Mesodermal cell (in vitro differentiated cells): ENCODE measurements at regions not wholly inside any gene's neighbourhood (a gene's known extent, or its start where the extent isn't known, plus 50 kb on each side); places are given as distances from the start of the nearest gene placed in this dataset.
"Not testable (repeated sequence)": the region's sequence is repeated elsewhere in the genome, so short reads cannot be mapped to it uniquely, and the experiment has no call there.

Experiments used
- H3K27ac ChIP-seq: 2 replicates; pipeline ENCODE4 v1.7.0; 2013; ENCODE audit warnings: mild to moderate bottlenecking, low read depth, low read length, moderate library complexity; ENCODE audit not compliant: severe bottlenecking
- H3K36me3 ChIP-seq: 2 replicates; pipeline ENCODE4 v1.7.1; 2013; ENCODE audit warnings: mild to moderate bottlenecking, low read length, moderate library complexity; ENCODE audit not compliant: control insufficient read depth, insufficient read depth
- H3K4me1 ChIP-seq: one replicate; pipeline ENCODE4 v1.7.1; 2013; ENCODE audit warnings: mild to moderate bottlenecking, low read length; ENCODE audit not compliant: insufficient read depth, control insufficient read depth, poor library complexity, severe bottlenecking
- H3K4me3 ChIP-seq: 2 replicates; pipeline ENCODE4 v1.7.0; 2013; ENCODE audit warnings: low read length, control low read depth, mild to moderate bottlenecking; ENCODE audit not compliant: insufficient read depth, poor library complexity, severe bottlenecking; ENCODE audit errors: extremely low read depth
- H3K9me3 ChIP-seq: 2 replicates; pipeline ENCODE4 v1.7.1; 2013; ENCODE audit warnings: mild to moderate bottlenecking, low read length, moderate library complexity; ENCODE audit not compliant: control insufficient read depth
- WGBS, 2 experiments: methylation state at CpG; one replicate each; pipeline ENCODE4 v1.1.5; 2013; ENCODE audit warnings: missing lambda C conversion rate in 2 of 2; ENCODE audit not compliant: insufficient coverage in 2 of 2; 5-methylcytosine and 5-hydroxymethylcytosine counted together

GRCh38 chr2:175363699-175364098 is 182.2 kb upstream of the ATP5MC3 start:
- WGBS, 2 experiments = 83% methylated on average over 2 to 4 of the region's 5 CpGs
- no peak overlapping the region for H3K27ac ChIP-seq
- no peaks in the 10 kb centered on the region for H3K9me3 ChIP-seq
- no peaks in the 10 kb centered on the region for H3K4me1 ChIP-seq
- H3K36me3 ChIP-seq = no peaks in the 10 kb centered on the region
- no peak overlapping the region for H3K4me3 ChIP-seq

DNA sequence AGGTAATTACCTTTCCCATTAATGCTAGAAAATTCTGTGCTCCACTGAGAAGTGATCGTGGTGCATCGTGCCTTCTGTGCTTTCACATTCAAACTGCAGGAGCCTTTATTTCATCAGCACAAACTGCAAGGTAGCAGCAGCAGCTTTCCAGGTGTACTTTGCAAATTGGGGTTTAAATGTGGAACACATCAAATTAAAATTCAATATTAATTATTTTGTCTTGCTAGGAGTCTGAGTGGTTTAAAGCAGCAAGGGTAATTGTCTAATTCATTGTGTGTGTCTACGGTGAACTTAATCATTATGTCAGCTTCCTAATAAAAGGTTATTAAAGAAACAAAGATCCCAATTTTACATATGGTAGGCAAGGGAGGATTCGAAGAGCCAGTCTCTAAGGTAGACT is 180.8 kb upstream of the ATP5MC3 start:
- H3K4me3 ChIP-seq = no peak overlapping the region
- no peak overlapping the region for H3K27ac ChIP-seq
- H3K4me1 ChIP-seq = no peaks in the 10 kb centered on the region
- no peaks in the 10 kb centered on the region for H3K9me3 ChIP-seq
- H3K36me3 ChIP-seq = no peaks in the 10 kb centered on the region
- WGBS, 2 experiments = 83 to 92% methylated on average over 2 to 3 of the region's 4 CpGs

- Histone ChIP-seq H3K36me3 (no peaks in the 10 kb centered on the region), H3K4me3 (no peak overlapping the region), H3K9me3 (no peaks in the 10 kb centered on the region), H3K4me1 (no peaks in the 10 kb centered on the region), H3K27ac (no peak overlapping the region)
- no CpG with 5 or more reads among the region's 3 CpGs for WGBS, 2 experiments
These were observed 178.2 kb upstream of the ATP5MC3 start for GRCh38 chr2:175359710-175360109.

DNA sequence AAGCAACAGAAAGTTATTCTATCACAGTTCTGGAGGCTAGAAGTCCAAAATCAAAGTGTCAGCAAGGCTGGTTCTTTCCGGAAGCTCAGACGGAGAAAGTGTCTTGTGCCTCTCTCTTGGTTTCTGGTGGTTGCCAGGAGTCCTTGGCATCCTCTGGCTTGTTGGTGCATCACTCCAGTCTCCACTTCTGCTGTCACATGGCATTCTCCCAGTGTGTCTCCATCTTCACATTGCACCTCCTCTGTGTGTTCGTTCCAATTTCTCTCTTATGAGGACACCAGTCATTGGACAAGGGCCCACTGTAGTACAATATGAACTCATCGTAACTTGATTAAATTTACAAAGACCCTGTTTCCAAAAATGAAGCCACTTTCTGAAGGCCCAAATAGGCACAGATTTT is 175.4 kb upstream of the ATP5MC3 start:
- Histone ChIP-seq H3K27ac (no peak overlapping the region), H3K4me1 (no peaks in the 10 kb centered on the region), H3K4me3 (no peak overlapping the region), H3K9me3 (no peaks in the 10 kb centered on the region), H3K36me3 (no peaks in the 10 kb centered on the region)
- WGBS, 2 experiments = 91 to 93% methylated on average over 4 of the region's 4 CpGs

GRCh38 chr2:175355246-175355645 is 173.7 kb upstream of the ATP5MC3 start:
- Histone ChIP-seq H3K36me3 (no peaks in the 10 kb centered on the region), H3K4me3 (no peak overlapping the region), H3K9me3 (no peaks in the 10 kb centered on the region), H3K4me1 (no peaks in the 10 kb centered on the region), H3K27ac (no peak overlapping the region)
- WGBS, 2 experiments = 88 to 92% methylated on average over 2 to 3 of the region's 3 CpGs

GRCh38 chr2:175353275-175353674 is 171.8 kb upstream of the ATP5MC3 start:
- Histone ChIP-seq H3K4me3 (no peak overlapping the region), H3K36me3 (no peaks in the 10 kb centered on the region), H3K4me1 (no peaks in the 10 kb centered on the region), H3K9me3 (no peaks in the 10 kb centered on the region), H3K27ac (no peak overlapping the region)
- 88 to 90% methylated on average over 6 of the region's 6 CpGs for WGBS, 2 experiments

- no peak overlapping the region for H3K27ac ChIP-seq
- H3K9me3 ChIP-seq = no peaks in the 10 kb centered on the region
- no peak overlapping the region for H3K4me3 ChIP-seq
- 60 to 85% methylated on average over 1 to 2 of the region's 2 CpGs for WGBS, 2 experiments
- no peaks in the 10 kb centered on the region for H3K36me3 ChIP-seq
- H3K4me1 ChIP-seq = no peaks in the 10 kb centered on the region
These were observed 170.0 kb upstream of the ATP5MC3 start for GRCh38 chr2:175351512-175351911.

- Histone ChIP-seq H3K9me3 (no peaks in the 10 kb centered on the region), H3K4me1 (no peaks in the 10 kb centered on the region), H3K27ac (no peak overlapping the region), H3K36me3 (no peaks in the 10 kb centered on the region), H3K4me3 (no peak overlapping the region)
- WGBS, 2 experiments = 60 to 100% methylated on average over 1 to 2 of the region's 5 CpGs
These were observed 168.6 kb upstream of the ATP5MC3 start for GRCh38 chr2:175350105-175350504.

- H3K4me3 ChIP-seq = no peak overlapping the region
- no peaks in the 10 kb centered on the region for H3K36me3 ChIP-seq
- no peaks in the 10 kb centered on the region for H3K9me3 ChIP-seq
- H3K4me1 ChIP-seq = no peaks in the 10 kb centered on the region
- H3K27ac ChIP-seq = no peak overlapping the region
These were observed 160.6 kb upstream of the ATP5MC3 start for GRCh38 chr2:175342085-175342484.

GRCh38 chr2:175330195-175330594 is 148.7 kb upstream of the ATP5MC3 start:
- WGBS, 2 experiments = 85 to 90% methylated on average over 3 of the region's 3 CpGs
- Histone ChIP-seq H3K36me3 (no peaks in the 10 kb centered on the region), H3K27ac (no peak overlapping the region)

DNA sequence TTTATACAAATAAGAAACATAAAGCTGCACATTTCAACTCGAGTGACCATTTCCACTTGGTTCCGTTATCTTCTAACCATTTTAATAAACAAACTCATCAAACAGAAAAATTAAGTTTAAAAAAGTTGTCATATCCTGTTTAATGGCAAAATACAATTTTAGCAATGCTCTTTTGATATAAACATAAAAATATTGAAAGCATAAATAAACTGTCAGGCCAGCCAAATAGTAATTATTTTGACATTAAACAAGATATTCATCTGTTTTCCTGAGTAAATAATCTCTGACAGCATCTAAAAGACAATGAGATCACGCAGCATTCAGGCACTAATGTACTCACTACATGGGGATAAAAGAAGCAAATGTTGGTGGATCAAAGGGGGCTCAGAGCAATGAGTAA is 145.3 kb upstream of the ATP5MC3 start:
- Histone ChIP-seq H3K36me3 (no peaks in the 10 kb centered on the region), H3K4me3 (no peak overlapping the region), H3K27ac (no peak overlapping the region), H3K9me3 (no peaks in the 10 kb centered on the region), H3K4me1 (no peaks in the 10 kb centered on the region)
- no CpG with 5 or more reads among the region's 3 CpGs for WGBS, 2 experiments

More at GRCh38 chr2:175330195-175330594, 148.7 kb upstream of the ATP5MC3 start:
- no peaks in the 10 kb centered on the region for H3K9me3 ChIP-seq
- no peak overlapping the region for H3K4me3 ChIP-seq
- H3K4me1 ChIP-seq = no peaks in the 10 kb centered on the region

DNA sequence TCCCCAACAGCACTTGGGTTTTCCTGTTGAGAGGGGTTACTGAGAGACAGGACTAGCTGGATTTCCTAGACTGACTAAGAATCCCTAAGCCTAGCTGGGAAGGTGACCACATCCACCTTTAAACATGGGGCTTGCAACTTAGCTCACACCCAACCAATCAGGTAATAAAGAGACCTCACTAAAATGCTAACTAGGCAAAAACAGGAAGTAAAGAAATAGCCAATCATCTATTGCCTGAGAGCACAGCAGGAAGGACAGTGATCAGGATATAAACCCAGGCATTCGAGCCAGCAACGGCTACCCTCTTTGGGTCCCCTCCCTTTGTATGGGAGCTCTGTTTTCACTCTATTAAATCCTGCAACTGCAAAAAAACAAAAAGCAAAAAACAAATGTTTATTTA is 144.7 kb upstream of the ATP5MC3 start:
- H3K9me3 ChIP-seq, H3K27ac ChIP-seq, H3K4me1 ChIP-seq, H3K36me3 ChIP-seq, H3K4me3 ChIP-seq: not testable (repeated sequence)
- no CpG with 5 or more reads among the region's 2 CpGs for WGBS, 2 experiments
